ENCODE measurements at regions not wholly inside any gene's neighbourhood (a gene's known extent, or its start where the extent isn't known, plus 50 kb on each side); places are given as distances from the start of the nearest gene placed in this dataset.

- Histone ChIP-seq H3K9me3 (ENCODE audit: low read length) (no peaks in the 10 kb centered on the region), H3K36me3 (ENCODE audit: insufficient read depth, low read length) (no peaks in the 10 kb centered on the region), H3K27me3 (ENCODE audit: control insufficient read depth in 1 of 2, insufficient read depth in 2 of 2, low read length in 2 of 2) (peaks cover 0 to 6% of the 10 kb centered on the region in 2 donors), H3K9ac (ENCODE audit: low read length) (no peak overlapping the region), H3K4me3 (ENCODE audit: low read depth in 1 of 2, low read length in 2 of 2) (no peak overlapping the region), H3K4me1 (ENCODE audit: insufficient read depth, low read length) (no peaks in the 10 kb centered on the region), H3K27ac (ENCODE audit: low read depth, low read length) (no peak overlapping the region)
Observed at GRCh38 chr1:30507401-30508174, 215.8 kb downstream of the MATN1 start.

- H3K9me3 ChIP-seq (ENCODE audit: low read length), result no peaks in the 10 kb centered on the region
- H3K9ac ChIP-seq (ENCODE audit: low read length), result no peak overlapping the region
- H3K4me1 ChIP-seq (ENCODE audit: insufficient read depth, low read length), result no peaks in the 10 kb centered on the region
- H3K27ac ChIP-seq (ENCODE audit: low read depth, low read length), result no peak overlapping the region
- peaks cover 0 to 6% of the 10 kb centered on the region in 2 donors for H3K27me3 ChIP-seq (ENCODE audit: control insufficient read depth in 1 of 2, insufficient read depth in 2 of 2, low read length in 2 of 2)
- H3K4me3 ChIP-seq (ENCODE audit: low read depth in 1 of 2, low read length in 2 of 2), result no peak overlapping the region
- no peaks in the 10 kb centered on the region for H3K36me3 ChIP-seq (ENCODE audit: insufficient read depth, low read length)
Observed at GRCh38 chr1:30507016-30507312, 216.4 kb downstream of the MATN1 start.

DNA sequence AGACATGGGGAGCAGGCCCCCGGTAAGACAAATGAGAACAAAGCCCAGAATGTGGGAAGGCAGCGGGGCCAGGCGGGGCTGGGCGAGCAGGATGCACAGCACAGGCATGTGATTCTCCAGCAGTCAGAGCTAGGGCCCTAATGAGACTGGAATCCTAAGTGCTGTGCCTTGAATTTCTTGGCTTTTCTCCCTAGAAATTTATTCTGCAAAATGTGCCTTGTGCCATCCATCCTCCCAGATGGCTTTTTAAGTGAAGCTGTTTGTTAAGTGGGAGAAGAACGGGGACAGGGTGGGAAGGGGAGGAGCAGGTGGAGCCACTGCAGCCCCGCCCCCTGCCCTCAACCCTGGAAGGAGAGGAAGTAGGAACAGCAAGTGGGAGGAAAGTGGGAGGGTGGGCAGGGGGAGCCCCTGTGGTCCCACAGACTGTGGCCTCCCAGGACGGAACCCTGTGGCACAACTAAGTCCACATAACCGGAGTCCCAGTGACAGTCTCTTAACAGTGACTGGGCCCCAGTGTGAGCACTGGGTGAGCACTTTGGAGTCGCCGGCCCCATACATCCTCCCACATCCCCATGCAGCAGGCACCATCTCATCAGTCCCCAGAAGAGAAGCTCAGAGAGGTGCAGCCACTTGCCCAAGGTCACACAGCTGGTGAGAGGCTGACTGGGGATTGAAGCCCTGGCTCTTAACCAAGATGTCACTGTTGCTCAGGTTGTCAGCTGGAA lies 216.9 kb downstream of the MATN1 start:
- Histone ChIP-seq H3K36me3 (ENCODE audit: insufficient read depth, low read length) (no peaks in the 10 kb centered on the region), H3K9me3 (ENCODE audit: low read length) (no peaks in the 10 kb centered on the region), H3K27me3 (ENCODE audit: control insufficient read depth in 1 of 2, insufficient read depth in 2 of 2, low read length in 2 of 2) (peaks cover 0 to 6% of the 10 kb centered on the region in 2 donors), H3K4me1 (ENCODE audit: insufficient read depth, low read length) (no peaks in the 10 kb centered on the region), H3K9ac (ENCODE audit: low read length) (no peak overlapping the region), H3K27ac (ENCODE audit: low read depth, low read length) (no peak overlapping the region), H3K4me3 (ENCODE audit: low read depth in 1 of 2, low read length in 2 of 2) (no peak overlapping the region)

GRCh38 chr1:30505853-30506252 lies 217.5 kb downstream of the MATN1 start:
- Histone ChIP-seq H3K4me1 (ENCODE audit: insufficient read depth, low read length) (no peaks in the 10 kb centered on the region), H3K27me3 (ENCODE audit: control insufficient read depth in 1 of 2, insufficient read depth in 2 of 2, low read length in 2 of 2) (peaks cover 0 to 6% of the 10 kb centered on the region in 2 donors), H3K4me3 (ENCODE audit: low read depth in 1 of 2, low read length in 2 of 2) (no peak overlapping the region), H3K36me3 (ENCODE audit: insufficient read depth, low read length) (no peaks in the 10 kb centered on the region), H3K9me3 (ENCODE audit: low read length) (no peaks in the 10 kb centered on the region), H3K9ac (ENCODE audit: low read length) (no peak overlapping the region), H3K27ac (ENCODE audit: low read depth, low read length) (no peak overlapping the region)

- Histone ChIP-seq H3K36me3 (ENCODE audit: insufficient read depth, low read length) (no peaks in the 10 kb centered on the region), H3K4me1 (ENCODE audit: insufficient read depth, low read length) (no peaks in the 10 kb centered on the region), H3K4me3 (ENCODE audit: low read depth in 1 of 2, low read length in 2 of 2) (no peak overlapping the region), H3K9ac (ENCODE audit: low read length) (no peak overlapping the region), H3K27me3 (ENCODE audit: control insufficient read depth in 1 of 2, insufficient read depth in 2 of 2, low read length in 2 of 2) (no peaks in the 10 kb centered on the region), H3K27ac (ENCODE audit: low read depth, low read length) (no peak overlapping the region), H3K9me3 (ENCODE audit: low read length) (no peaks in the 10 kb centered on the region)
Observed at GRCh38 chr1:30492451-30492850, 230.9 kb downstream of the MATN1 start.

GRCh38 chr1:30491831-30492230 lies 231.6 kb downstream of the MATN1 start:
- H3K9ac ChIP-seq (ENCODE audit: low read length), result no peak overlapping the region
- no peaks in the 10 kb centered on the region for H3K4me1 ChIP-seq (ENCODE audit: insufficient read depth, low read length)
- H3K27me3 ChIP-seq (ENCODE audit: control insufficient read depth in 1 of 2, insufficient read depth in 2 of 2, low read length in 2 of 2), result no peaks in the 10 kb centered on the region
- H3K4me3 ChIP-seq (ENCODE audit: low read depth in 1 of 2, low read length in 2 of 2), result no peak overlapping the region
- H3K27ac ChIP-seq (ENCODE audit: low read depth, low read length), result no peak overlapping the region
- no peaks in the 10 kb centered on the region for H3K36me3 ChIP-seq (ENCODE audit: insufficient read depth, low read length)
- no peaks in the 10 kb centered on the region for H3K9me3 ChIP-seq (ENCODE audit: low read length)

DNA sequence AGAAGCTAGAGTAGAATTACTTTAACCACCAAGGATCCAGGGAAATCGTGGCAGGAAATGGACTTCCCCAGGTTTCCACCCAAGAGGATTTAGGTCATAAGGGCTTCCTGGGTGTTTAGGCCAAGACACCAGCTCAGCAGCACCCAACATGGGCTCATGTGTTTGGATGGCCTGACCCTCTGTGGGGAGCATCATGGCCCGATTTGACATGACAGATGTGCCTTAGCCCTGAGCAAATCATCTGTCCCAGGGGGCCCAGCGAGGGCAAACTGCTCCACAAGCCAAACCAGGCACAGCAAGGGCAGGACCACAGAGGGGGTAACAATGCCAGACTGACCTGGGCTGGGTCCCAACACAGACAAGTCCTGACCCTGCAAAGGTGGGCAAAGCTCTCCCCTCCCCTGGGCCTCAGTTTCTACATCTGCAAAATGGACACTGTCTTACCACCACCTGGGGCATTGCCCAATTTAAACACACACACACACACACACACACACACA lies 232.8 kb downstream of the MATN1 start:
- Histone ChIP-seq H3K27ac (ENCODE audit: low read depth, low read length) (no peak overlapping the region), H3K27me3 (ENCODE audit: control insufficient read depth in 1 of 2, insufficient read depth in 2 of 2, low read length in 2 of 2) (no peaks in the 10 kb centered on the region), H3K9ac (ENCODE audit: low read length) (no peak overlapping the region), H3K36me3 (ENCODE audit: insufficient read depth, low read length) (no peaks in the 10 kb centered on the region), H3K4me3 (ENCODE audit: low read depth in 1 of 2, low read length in 2 of 2) (no peak overlapping the region), H3K9me3 (ENCODE audit: low read length) (no peaks in the 10 kb centered on the region), H3K4me1 (ENCODE audit: insufficient read depth, low read length) (no peaks in the 10 kb centered on the region)

GRCh38 chr1:30489737-30490389 lies 233.5 kb downstream of the MATN1 start:
- Histone ChIP-seq H3K9ac (ENCODE audit: low read length) (no peak overlapping the region), H3K27ac (ENCODE audit: low read depth, low read length) (no peak overlapping the region), H3K4me3 (ENCODE audit: low read depth in 1 of 2, low read length in 2 of 2) (no peak overlapping the region), H3K36me3 (ENCODE audit: insufficient read depth, low read length) (no peaks in the 10 kb centered on the region), H3K9me3 (ENCODE audit: low read length) (no peaks in the 10 kb centered on the region), H3K27me3 (ENCODE audit: control insufficient read depth in 1 of 2, insufficient read depth in 2 of 2, low read length in 2 of 2) (no peaks in the 10 kb centered on the region), H3K4me1 (ENCODE audit: insufficient read depth, low read length) (no peaks in the 10 kb centered on the region)

DNA sequence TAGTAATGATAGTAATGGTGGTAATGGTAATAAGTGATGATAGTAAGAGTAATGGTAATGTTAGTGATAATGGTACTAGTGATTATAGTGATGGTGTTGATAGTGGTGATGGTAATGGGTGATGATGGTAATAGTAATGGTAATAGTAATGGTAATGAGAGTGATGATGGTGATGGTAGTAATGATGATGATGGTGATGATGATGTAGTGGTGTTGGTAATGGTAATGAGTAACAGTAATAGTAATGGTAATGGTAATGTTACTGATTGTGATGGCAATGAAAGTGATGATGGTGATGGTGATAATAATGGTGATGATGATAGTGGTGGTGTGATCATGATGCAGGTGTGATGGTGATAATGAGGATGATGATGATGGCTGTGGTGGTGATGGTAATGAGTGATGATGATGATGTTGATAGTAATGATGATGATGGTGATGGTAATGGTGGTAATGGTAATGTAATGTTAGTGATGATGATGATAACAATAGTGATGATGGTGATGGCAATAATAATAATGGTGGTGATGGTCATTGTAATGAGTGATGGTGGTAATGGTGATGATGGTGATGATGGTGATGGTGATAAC lies 235.0 kb downstream of the MATN1 start:
- no peaks in the 10 kb centered on the region for H3K36me3 ChIP-seq (ENCODE audit: insufficient read depth, low read length)
- no peaks in the 10 kb centered on the region for H3K27me3 ChIP-seq (ENCODE audit: control insufficient read depth in 1 of 2, insufficient read depth in 2 of 2, low read length in 2 of 2)
- H3K9me3 ChIP-seq (ENCODE audit: low read length), result no peaks in the 10 kb centered on the region
- no peak overlapping the region for H3K27ac ChIP-seq (ENCODE audit: low read depth, low read length)
- H3K4me3 ChIP-seq (ENCODE audit: low read depth in 1 of 2, low read length in 2 of 2), result no peak overlapping the region
- no peak overlapping the region for H3K9ac ChIP-seq (ENCODE audit: low read length)
- no peaks in the 10 kb centered on the region for H3K4me1 ChIP-seq (ENCODE audit: insufficient read depth, low read length)

GRCh38 chr1:30487042-30487441 lies 236.3 kb downstream of the MATN1 start:
- H3K9ac ChIP-seq (ENCODE audit: low read length), result no peak overlapping the region
- H3K4me1 ChIP-seq (ENCODE audit: insufficient read depth, low read length), result no peaks in the 10 kb centered on the region
- H3K27me3 ChIP-seq (ENCODE audit: control insufficient read depth in 1 of 2, insufficient read depth in 2 of 2, low read length in 2 of 2), result no peaks in the 10 kb centered on the region
- no peaks in the 10 kb centered on the region for H3K36me3 ChIP-seq (ENCODE audit: insufficient read depth, low read length)
- no peaks in the 10 kb centered on the region for H3K9me3 ChIP-seq (ENCODE audit: low read length)
- H3K4me3 ChIP-seq (ENCODE audit: low read depth in 1 of 2, low read length in 2 of 2), result no peak overlapping the region
- no peak overlapping the region for H3K27ac ChIP-seq (ENCODE audit: low read depth, low read length)

DNA sequence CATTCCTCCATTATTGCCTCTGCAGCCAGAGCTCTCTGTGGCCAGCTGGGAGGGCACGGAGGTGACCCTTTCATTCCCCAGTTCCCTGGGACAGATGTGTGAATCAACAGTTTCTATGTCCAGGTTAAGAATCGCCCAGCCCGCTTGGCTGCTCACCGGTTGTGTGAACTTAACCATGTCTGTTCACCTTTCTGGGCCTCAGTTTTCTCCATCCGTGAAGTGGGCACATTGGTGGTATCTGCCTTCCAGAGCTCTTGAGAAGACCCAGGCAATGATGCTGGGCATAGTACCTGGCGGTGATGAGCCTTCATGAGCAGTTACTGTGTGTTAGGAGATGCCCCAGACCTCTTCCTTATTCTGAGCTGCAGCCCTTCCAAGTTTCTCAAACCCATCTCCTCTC lies 238.3 kb downstream of the MATN1 start:
- no peak overlapping the region for H3K9ac ChIP-seq (ENCODE audit: low read length)
- H3K36me3 ChIP-seq (ENCODE audit: insufficient read depth, low read length), result no peaks in the 10 kb centered on the region
- no peak overlapping the region for H3K4me3 ChIP-seq (ENCODE audit: low read depth in 1 of 2, low read length in 2 of 2)
- no peak overlapping the region for H3K27ac ChIP-seq (ENCODE audit: low read depth, low read length)
- no peaks in the 10 kb centered on the region for H3K4me1 ChIP-seq (ENCODE audit: insufficient read depth, low read length)
- no peaks in the 10 kb centered on the region for H3K9me3 ChIP-seq (ENCODE audit: low read length)
- H3K27me3 ChIP-seq (ENCODE audit: control insufficient read depth in 1 of 2, insufficient read depth in 2 of 2, low read length in 2 of 2), result no peaks in the 10 kb centered on the region

Measured in muscle layer of colon (tissue), 2 donors.